GM12878 (cell line): ENCODE measurements at regions not wholly inside any gene's neighbourhood (a gene's known extent, or its start where the extent isn't known, plus 50 kb on each side); places are given as distances from the start of the nearest gene placed in this dataset.
"Not testable (repeated sequence)": the region's sequence is repeated elsewhere in the genome, so short reads cannot be mapped to it uniquely, and the experiment has no call there.

Experiments used
- ATAC-seq: fragments of 200-7000 bp; cut with Tn5 transposase; 3 replicates; pipeline ENCODE4 v1.9.1; 2020; ENCODE audit warnings: mild to moderate bottlenecking, moderate library complexity
- BruUV-seq: library from RNA; stranded (reverse); fragments of 400-500 nt; replicated peaks from 2 replicates; lab custom pipeline; 2021; lab: Mats Ljungman, UMichigan
- CTCF ChIA-PET: fragments of 300-600 bp; sonication (Branson Sonifier 250); formaldehyde crosslinking; extraction: SDS; loops from one replicate; lab custom pipeline; 2021; ENCODE audit warnings: inconsistent platforms; lab: Yijun Ruan, JAX
- POLR2A ChIA-PET: fragments of 350-600 bp; formaldehyde crosslinking; extraction: SDS; loops from one replicate; lab custom pipeline; 2021; ENCODE audit warnings: inconsistent platforms; lab: Charles Lee
- RAD21 ChIA-PET: fragments of 300-600 bp; sonication (Branson Sonifier 250); formaldehyde crosslinking; loops from one replicate; lab custom pipeline; 2023; ENCODE audit warnings: antibody characterized with exemption; ENCODE audit not compliant: unreplicated experiment; lab: Charles Lee
- SMC1A ChIA-PET: fragments of 300-600 bp; sonication (Branson Sonifier 250); formaldehyde crosslinking; loops from one replicate; lab custom pipeline; 2023; ENCODE audit not compliant: unreplicated experiment, uncharacterized antibody; lab: Charles Lee
- DNase-seq: peaks from one replicate; pipeline ENCODE4 v3.0.0-alpha.2; 2011; ENCODE audit warnings: low read depth, low spot score
- FAIRE-seq: peaks from 3 replicates; lab custom pipeline; 2011; peaks lifted over from hg19 to GRCh38; lab: Jason Lieb, UNC
- H2AFZ ChIP-seq: 2 replicates; pipeline ENCODE4 v1.6.0; 2011; ENCODE audit warnings: low read depth, low read length, control low read depth; ENCODE audit not compliant: control insufficient read depth
- H3K27ac ChIP-seq: 2 replicates; pipeline ENCODE4 v1.5.1; 2011; ENCODE audit warnings: control low read depth; ENCODE audit not compliant: control insufficient read depth, insufficient read depth
- H3K27me3 ChIP-seq, 2 experiments: replicated peaks in 1 of 2; 2 replicates each; pipeline versions ENCODE4 v1.6.0 to v1.6.1; 2011; ENCODE audit warnings: low read length in 1 of 2; ENCODE audit not compliant: control insufficient read depth in 2 of 2, insufficient read depth in 2 of 2
- H3K36me3 ChIP-seq, 2 experiments: 2 replicates each; pipeline ENCODE4 v1.5.1; 2011; ENCODE audit warnings: low read length in 1 of 2; ENCODE audit not compliant: control insufficient read depth in 2 of 2, insufficient read depth in 2 of 2
- H3K4me1 ChIP-seq: 2 replicates; pipeline ENCODE4 v1.6.1; 2011; ENCODE audit warnings: mild to moderate bottlenecking, low read length, moderate library complexity, mixed read lengths; ENCODE audit not compliant: control insufficient read depth, insufficient read depth
- H3K4me2 ChIP-seq: 2 replicates; pipeline ENCODE4 v1.6.0; 2011; ENCODE audit warnings: control low read depth; ENCODE audit not compliant: control insufficient read depth, insufficient read depth
- H3K4me3 ChIP-seq: fragments of 200-600 bp; sonication (generic); 2 replicates; pipeline ENCODE4 v1.5.1; 2016
- H3K79me2 ChIP-seq: 2 replicates; pipeline ENCODE4 v1.6.0; 2011; ENCODE audit warnings: low read length; ENCODE audit not compliant: control insufficient read depth, insufficient read depth
- H3K9ac ChIP-seq: 2 replicates; pipeline ENCODE4 v1.8.0; 2011; ENCODE audit warnings: low read length, control low read depth, mixed read lengths; ENCODE audit not compliant: control insufficient read depth, insufficient read depth
- H3K9me3 ChIP-seq: replicated peaks from 3 replicates; pipeline ENCODE4 v1.5.1; 2011; ENCODE audit warnings: mild to moderate bottlenecking, low read length; ENCODE audit not compliant: control insufficient read depth, insufficient read depth
- H4K20me1 ChIP-seq: 2 replicates; pipeline ENCODE4 v1.6.0; 2011; ENCODE audit not compliant: control insufficient read depth, insufficient read depth
- WGBS: methylation state at CpG from one replicate; pipeline ENCODE4 v1.1.6; 2016; ENCODE audit warnings: low lambda C conversion rate; ENCODE audit not compliant: insufficient replicate concordance, insufficient coverage; ENCODE audit errors: missing lambda C conversion rate; 5-methylcytosine and 5-hydroxymethylcytosine counted together
- in situ Hi-C: fragments of 300-500 bp; cut with MboI; formaldehyde crosslinking; loops from 9 replicates; pipeline ENCODE4 v1.14.3; 2018; ENCODE audit warnings: mixed read lengths
- intact Hi-C: fragments of 100-400 bp; cut with micrococcal nuclease; formaldehyde crosslinking; loops from one replicate; pipeline ENCODE4 v1.14.2; 2022; ENCODE audit not compliant: unreplicated experiment

DNA sequence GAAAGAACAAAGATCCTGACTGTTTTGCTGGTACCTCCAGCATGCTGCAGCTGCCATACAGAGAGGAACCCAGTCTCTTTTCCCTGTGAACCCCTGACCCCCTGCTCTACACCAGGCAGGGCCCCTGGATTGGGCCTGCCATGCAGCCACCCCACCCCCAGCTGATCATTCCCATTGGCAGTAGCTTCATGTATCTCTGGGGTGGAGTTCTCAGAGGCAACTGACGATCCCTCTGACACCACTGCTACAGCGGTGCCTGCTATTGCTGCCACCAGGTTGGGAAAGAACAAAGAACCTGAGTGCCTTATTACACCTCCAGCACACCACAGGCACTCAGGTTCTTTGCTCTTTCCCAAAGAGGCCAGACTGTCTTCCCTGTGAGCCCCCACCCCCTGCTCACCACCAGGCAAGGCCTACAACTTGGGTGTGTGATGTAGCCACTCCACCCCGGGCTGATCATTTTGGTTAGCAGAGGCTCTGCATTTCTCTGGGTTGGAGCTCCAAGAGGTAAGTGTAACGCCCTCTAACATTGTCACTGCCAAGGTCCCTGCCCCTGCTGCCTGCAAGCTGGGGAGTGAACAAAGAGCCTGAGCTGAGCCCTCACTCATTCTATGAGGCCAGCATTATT lies 252.4 kb downstream of the SPATA31A6 start:
- WGBS, result 35% methylated on average over 3 of the region's 4 CpGs
- ATAC-seq, result peak; percentile 21
- in situ Hi-C loops, result loop anchor here (25.0 kb wide), 1 partner anchor 99 kb away; no protein-coding TSS in a partner anchor
- SMC1A ChIA-PET, H3K4me3 ChIP-seq, CTCF ChIA-PET, H3K79me2 ChIP-seq, H3K9me3 ChIP-seq, DNase-seq, H3K4me2 ChIP-seq, intact Hi-C loops, H3K27me3 ChIP-seq, H3K4me1 ChIP-seq, H3K9ac ChIP-seq, FAIRE-seq, BruUV-seq, H3K27ac ChIP-seq, RAD21 ChIA-PET, H2AFZ ChIP-seq, H3K36me3 ChIP-seq, H4K20me1 ChIP-seq, POLR2A ChIA-PET: not testable (repeated sequence)

DNA sequence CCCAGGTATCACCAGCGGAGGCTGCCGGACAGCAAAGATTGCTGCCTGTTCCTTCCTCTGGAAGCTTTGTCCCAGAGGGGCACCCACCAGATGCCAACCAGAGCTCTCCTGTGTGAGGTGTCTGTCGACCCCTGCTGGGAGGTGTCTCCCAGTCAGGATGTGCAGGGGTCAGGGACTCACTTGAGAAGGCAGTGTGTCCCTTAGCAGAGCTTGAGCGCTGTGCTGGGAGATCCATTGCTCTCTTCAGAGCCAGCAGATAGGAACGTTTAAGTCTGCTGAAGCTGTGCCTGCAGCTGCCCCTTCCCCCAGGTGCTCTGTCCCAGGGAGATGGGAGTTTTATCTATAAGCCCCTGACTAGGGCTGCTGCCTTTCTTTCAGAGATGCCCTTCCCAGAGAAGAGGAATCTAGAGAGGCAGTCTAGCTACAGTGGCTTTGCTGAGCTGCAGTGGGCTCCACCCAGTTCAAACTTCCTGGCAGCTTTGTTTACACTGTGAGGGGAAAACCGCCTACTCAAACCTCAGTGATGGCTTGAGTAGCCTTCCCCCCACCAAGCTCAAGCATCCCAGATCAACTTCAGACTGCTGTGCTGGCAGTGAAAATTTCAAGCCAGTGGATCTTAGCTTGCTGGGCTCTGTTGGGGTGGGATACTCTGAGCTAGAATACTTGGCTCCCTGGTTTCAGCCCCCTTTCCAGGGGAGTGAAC lies 253.7 kb downstream of the SPATA31A6 start:
- not testable (repeated sequence) for BruUV-seq
- peak; percentile 80 for ATAC-seq

DNA sequence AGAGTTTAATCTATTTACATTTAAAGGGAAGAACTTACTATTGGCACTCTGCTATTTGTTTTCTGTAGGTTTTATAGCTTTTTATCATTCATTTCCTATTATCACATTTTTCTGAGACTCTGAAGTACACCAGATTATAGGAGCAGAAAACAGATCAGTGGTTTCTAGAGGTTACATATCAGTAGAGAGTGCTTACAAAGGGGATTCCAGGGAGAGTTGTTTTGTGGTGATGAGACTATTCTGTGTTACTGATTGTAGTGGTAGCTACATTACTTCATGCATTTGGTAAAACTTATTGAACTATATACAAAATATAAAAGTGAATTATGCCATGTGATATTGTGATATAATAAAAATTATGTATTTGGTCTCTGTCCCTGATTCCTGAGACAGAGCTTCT lies 259.2 kb downstream of the SPATA31A6 start:
- RAD21 ChIA-PET, H3K4me2 ChIP-seq, FAIRE-seq, CTCF ChIA-PET, H3K4me1 ChIP-seq, H2AFZ ChIP-seq, BruUV-seq, H3K9ac ChIP-seq, H3K36me3 ChIP-seq, H3K9me3 ChIP-seq, DNase-seq, POLR2A ChIA-PET, H3K79me2 ChIP-seq, H3K4me3 ChIP-seq, H3K27me3 ChIP-seq, H4K20me1 ChIP-seq, SMC1A ChIA-PET, intact Hi-C loops, H3K27ac ChIP-seq: not testable (repeated sequence)
- peak; percentile 74 for ATAC-seq
- in situ Hi-C loops, result loop anchor here (25.0 kb wide), 1 partner anchor 105 kb away; no protein-coding TSS in a partner anchor

More for the DNA sequence above, 253.7 kb downstream of the SPATA31A6 start:
- H3K36me3 ChIP-seq, FAIRE-seq, RAD21 ChIA-PET, POLR2A ChIA-PET, H3K79me2 ChIP-seq, CTCF ChIA-PET, SMC1A ChIA-PET, H3K4me1 ChIP-seq, H4K20me1 ChIP-seq, H3K9ac ChIP-seq, DNase-seq, H3K27me3 ChIP-seq, H3K4me2 ChIP-seq, H2AFZ ChIP-seq, intact Hi-C loops, H3K27ac ChIP-seq, H3K4me3 ChIP-seq, H3K9me3 ChIP-seq: not testable (repeated sequence)
- in situ Hi-C loops, result loop anchor here (25.0 kb wide), 1 partner anchor 100 kb away; no protein-coding TSS in a partner anchor
- WGBS, result 7% methylated on average over 2 of the region's 6 CpGs
